NCI-H1105 treated with DMSO at 0.1 percent for 48 hours (cell line): ENCODE measurements at regions not wholly inside any gene's neighbourhood (a gene's known extent, or its start where the extent isn't known, plus 50 kb on each side); places are given as distances from the start of the nearest gene placed in this dataset.
"Not testable (repeated sequence)": the region's sequence is repeated elsewhere in the genome, so short reads cannot be mapped to it uniquely, and the experiment has no call there.

Source experiments
- DNase-seq: peaks from one replicate; lab custom pipeline; 2025; lab: John Stamatoyannopoulos, UW

- DNase-seq = no peak
These were observed 145.6 kb upstream of the ABI3BP start for GRCh38 chr3:101138817-101139216.

DNA sequence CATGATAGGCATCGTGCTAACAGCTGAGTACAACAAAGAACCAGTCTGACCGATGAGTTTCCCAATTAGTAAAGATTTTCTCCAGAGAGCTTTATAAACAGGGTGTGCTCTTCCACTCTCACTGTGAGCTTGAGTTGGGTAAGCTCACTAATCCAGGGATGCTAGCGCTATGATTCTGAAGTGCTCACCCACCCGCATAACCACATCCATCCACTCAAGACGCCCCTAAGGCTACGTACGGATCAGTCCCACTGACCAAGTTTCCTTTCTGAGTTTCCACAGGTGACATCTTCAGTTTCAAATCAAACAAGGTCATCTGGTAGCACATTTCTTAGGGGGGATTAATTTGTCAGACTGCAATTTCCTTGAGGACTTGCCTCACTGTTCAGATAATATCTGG is 141.1 kb upstream of the ABI3BP start:
- no peak for DNase-seq

- no peak for DNase-seq
These were observed 140.4 kb upstream of the ABI3BP start for GRCh38 chr3:101133652-101134051.

DNA sequence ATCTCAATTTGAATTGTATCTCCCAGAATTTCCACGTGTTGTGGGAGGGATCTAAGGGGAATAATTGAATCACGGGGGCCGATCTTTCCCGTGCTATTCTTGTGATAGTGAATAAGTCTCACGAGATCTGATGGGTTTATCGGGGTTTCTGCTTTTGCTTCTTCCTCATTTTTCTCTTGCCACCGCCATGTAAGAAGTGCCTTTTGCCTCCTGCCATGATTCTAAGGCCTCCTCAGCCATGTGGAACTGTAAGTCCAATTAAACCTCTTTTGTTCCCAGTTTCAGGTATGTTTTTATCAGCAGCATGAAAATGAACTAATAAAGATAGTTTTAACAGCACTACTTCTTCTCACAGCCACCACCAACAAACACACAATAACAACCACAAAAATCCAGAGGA is 140.0 kb upstream of the ABI3BP start:
- DNase-seq = not testable (repeated sequence)

- no peak for DNase-seq
These were observed 138.5 kb upstream of the ABI3BP start for GRCh38 chr3:101131767-101132166.

GRCh38 chr3:101128786-101129185 is 135.6 kb upstream of the ABI3BP start:
- no peak for DNase-seq

- DNase-seq = peak; percentile 4
These were observed 134.8 kb upstream of the ABI3BP start for GRCh38 chr3:101128001-101128400.

- DNase-seq = no peak
These were observed 130.9 kb upstream of the ABI3BP start for GRCh38 chr3:101124125-101124524.

DNA sequence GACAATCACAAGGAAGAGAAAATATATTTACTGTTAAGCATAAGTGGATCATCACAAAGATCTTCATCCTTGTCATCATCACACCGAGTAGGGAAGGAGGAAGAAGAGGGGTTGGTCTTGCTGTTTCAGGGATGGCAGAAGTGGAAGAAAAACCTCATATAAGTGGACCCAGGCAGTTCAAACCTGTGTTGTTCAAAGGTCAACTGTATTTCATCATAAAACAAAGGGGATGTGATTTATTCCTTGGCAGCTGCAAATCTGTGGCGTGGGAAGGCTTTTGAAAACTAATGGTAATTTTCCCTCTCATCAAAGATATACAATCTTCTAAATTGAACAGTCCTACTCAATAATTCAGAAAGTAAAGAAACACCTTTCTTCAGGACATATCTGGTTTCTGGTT is 129.9 kb upstream of the ABI3BP start:
- DNase-seq = no peak

DNA sequence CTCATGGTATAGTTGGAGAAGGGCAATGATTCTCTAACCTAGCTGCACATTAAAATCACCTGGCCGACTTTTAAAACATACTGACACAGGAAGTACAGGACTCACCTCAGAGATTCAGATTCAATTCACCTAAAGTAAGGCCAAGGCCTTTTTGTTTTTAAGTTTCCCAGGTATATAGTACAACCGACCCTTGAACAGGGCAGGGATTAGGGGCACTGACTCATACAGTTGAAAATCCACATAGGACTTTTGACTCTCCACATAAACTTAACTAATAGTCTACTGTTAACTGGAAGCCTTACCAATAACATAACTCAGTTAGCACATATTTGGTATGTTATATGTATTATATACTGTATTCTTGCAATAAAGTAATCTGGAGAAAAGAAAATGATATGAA is 129.5 kb upstream of the ABI3BP start:
- no peak for DNase-seq

DNA sequence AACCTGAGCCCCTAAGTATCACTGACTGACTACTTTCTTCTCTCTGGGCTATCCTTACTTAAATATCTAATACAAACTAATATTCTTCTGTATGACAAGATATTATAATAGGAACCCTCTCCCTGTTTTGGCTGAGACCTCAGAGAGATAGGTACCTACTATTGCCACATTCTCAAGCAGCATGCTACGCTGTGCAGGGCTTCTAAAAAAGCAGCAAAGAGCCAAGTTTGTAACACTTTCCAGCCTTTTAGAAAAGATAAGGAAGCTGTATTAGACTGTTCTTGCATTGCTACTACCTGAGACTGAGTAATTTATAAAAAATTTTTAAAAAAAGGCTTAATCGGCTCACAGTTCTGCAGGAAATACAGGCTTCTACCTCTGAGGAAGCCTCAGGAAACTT is 126.8 kb upstream of the ABI3BP start:
- DNase-seq = no peak

- DNase-seq = no peak
These were observed 126.3 kb upstream of the ABI3BP start for GRCh38 chr3:101119535-101119934.

DNA sequence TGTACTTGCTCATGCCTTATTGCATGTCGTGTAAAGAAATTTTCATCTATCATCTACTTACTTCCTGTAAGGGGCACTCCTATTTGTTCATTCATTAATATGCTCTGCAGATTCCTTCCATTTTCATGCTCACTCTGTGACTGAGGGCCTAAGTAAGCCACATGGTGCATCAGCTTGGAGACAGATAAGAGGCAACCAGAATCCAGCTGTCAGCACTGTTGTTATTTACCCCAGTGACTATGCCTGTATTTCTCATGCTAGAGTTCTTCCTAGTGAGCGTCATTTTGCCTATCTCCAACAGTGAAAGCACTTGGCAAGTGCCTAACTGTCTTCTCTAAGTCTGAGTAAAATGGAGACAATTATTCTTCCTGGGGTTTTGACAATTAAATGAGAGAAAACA is 124.8 kb upstream of the ABI3BP start:
- DNase-seq = no peak

DNA sequence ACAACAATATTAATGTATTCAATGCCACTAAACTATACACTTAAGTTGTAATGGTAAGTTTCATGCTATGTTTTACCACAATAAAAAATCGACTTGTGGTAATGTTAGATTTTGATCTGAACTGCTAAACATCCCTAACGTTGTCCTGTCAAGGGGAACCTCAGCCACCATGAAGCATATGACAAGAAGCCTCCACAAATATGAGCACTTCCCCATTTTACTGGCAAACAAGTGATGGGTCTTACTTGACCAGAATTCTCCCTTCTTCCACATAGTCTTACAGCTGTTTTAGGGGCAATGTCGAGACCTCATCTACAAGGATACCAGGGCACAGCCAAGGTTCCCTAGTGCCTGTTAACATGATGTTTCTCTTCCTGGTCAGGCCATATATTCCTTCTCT is 124.2 kb upstream of the ABI3BP start:
- no peak for DNase-seq

GRCh38 chr3:101110295-101110694 is 117.1 kb upstream of the ABI3BP start:
- DNase-seq = not testable (repeated sequence)

GRCh38 chr3:101104321-101104720 is 111.1 kb upstream of the ABI3BP start:
- no peak for DNase-seq

- no peak for DNase-seq
These were observed 109.6 kb upstream of the ABI3BP start for GRCh38 chr3:101102678-101103296.

DNA sequence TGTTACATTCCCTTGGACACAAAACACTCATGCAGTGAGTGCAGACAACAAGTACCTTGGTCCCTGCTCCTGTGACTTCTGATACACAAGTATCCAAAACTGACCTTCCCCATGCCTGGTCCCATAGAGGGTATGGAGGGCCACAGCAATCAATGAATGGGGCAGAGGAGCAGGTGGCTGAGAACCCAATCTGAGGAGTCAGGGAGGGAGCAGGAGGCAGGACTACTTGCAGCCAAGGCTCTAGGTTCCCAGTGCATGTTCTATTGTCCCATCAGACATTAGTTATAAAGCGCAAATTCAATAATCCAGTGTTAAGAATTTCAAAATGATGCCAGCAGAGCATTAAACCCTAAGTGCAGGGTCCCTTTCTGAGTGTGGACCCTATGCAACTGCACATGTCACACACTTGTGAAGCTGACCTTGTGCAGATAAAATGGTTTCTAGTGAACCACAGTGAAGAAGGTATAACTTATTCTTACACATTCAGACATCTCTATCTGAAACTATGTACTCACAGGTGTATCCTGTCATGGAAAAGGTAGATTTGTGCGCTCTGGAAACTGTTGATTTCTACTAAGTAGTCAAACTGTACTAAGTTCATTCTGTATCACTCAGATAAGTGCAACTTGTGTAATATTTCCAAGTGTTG is 107.3 kb upstream of the ABI3BP start:
- DNase-seq = no peak

DNA sequence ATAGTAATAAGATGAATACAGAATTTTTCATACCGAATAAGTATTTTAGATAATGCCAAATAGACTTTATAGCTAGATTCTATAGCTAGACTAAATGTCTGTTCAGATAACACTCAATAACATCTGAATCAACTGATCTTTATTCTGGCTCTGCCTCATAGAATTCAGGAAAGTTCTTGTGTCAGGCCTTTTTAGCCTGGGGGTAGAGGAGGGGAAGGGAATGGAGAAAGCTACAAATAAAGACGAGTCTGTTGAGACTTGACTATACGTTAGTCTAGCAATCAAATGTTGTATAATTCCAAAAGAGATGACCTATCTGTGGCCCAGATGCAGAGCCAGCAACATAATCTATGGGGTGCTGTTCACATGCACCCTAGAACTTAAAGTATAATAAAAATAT is 106.6 kb upstream of the ABI3BP start:
- no peak for DNase-seq

- DNase-seq = no peak
These were observed 103.2 kb upstream of the ABI3BP start for GRCh38 chr3:101096444-101096843.

- DNase-seq = no peak
These were observed 102.6 kb upstream of the ABI3BP start for GRCh38 chr3:101095693-101096430.

- no peak for DNase-seq
These were observed 98.3 kb upstream of the ABI3BP start for GRCh38 chr3:101091489-101091888.

GRCh38 chr3:101085752-101086151 is 92.5 kb upstream of the ABI3BP start:
- no peak for DNase-seq
